Kidney (tissue), 13 donors: ENCODE measurements at regions not wholly inside any gene's neighbourhood (a gene's known extent, or its start where the extent isn't known, plus 50 kb on each side); places are given as distances from the start of the nearest gene placed in this dataset.

Experiments
- DNase-seq, 5 donors: peaks; one replicate each; pipeline ENCODE4 v3.0.0-alpha.2; 2013 to 2020
- FAIRE-seq: peaks from 2 replicates; lab custom pipeline; 2012; peaks lifted over from hg19 to GRCh38; lab: Jason Lieb, UNC
- H3K27ac ChIP-seq, 2 donors: one replicate each; pipeline ENCODE4 v1.7.0; 2013; ENCODE audit warnings: low read depth in 2 of 2, low read length in 2 of 2, inconsistent platforms in 1 of 2
- H3K27me3 ChIP-seq: one replicate; pipeline ENCODE4 v1.7.1; 2013; ENCODE audit warnings: low read length, inconsistent platforms; ENCODE audit not compliant: control insufficient read depth, insufficient read depth
- H3K36me3 ChIP-seq, 3 donors: one replicate each; pipeline versions ENCODE4 v1.7.0 to v1.7.1; 2013; ENCODE audit warnings: low read length in 3 of 3, control low read depth in 1 of 3, inconsistent platforms in 1 of 3; ENCODE audit not compliant: insufficient read depth in 3 of 3, control insufficient read depth in 2 of 3
- H3K4me1 ChIP-seq, 3 donors: one replicate each; pipeline versions ENCODE4 v1.7.0 to v1.7.1; 2013; ENCODE audit warnings: low read length in 3 of 3, inconsistent platforms in 1 of 3, low read depth in 1 of 3; ENCODE audit not compliant: control insufficient read depth in 2 of 3, insufficient read depth in 2 of 3
- H3K4me3 ChIP-seq, 3 donors: one replicate each; pipeline versions ENCODE4 v1.7.0 to v1.8.1; 2013; ENCODE audit warnings: low read length in 3 of 3, control low read depth in 1 of 3, inconsistent platforms in 1 of 3
- H3K9ac ChIP-seq, 3 donors: one replicate each; pipeline versions ENCODE4 v1.7.0 to v1.7.1; 2013; ENCODE audit warnings: low read length in 3 of 3, control low read depth in 1 of 3, inconsistent platforms in 1 of 3
- H3K9me3 ChIP-seq, 3 donors: one replicate each; pipeline versions ENCODE4 v1.7.0 to v1.7.1; 2013; ENCODE audit warnings: low read length in 3 of 3, control low read depth in 1 of 3, inconsistent platforms in 1 of 3; ENCODE audit not compliant: control insufficient read depth in 2 of 3, insufficient read depth in 1 of 3
- CTCF ChIP-seq: IDR thresholded peaks from 3 replicates; pipeline ENCODE4 v1.5.1; 2012; ENCODE audit warnings: mild to moderate bottlenecking, moderate library complexity, borderline replicate concordance; ENCODE audit not compliant: insufficient read depth; ENCODE audit errors: extremely low read depth
- intact Hi-C: fragments of 100-400 bp; cut with DNase I; formaldehyde crosslinking; loops from one replicate; pipeline ENCODE4 v1.11.1; 2022
- donor health status: control.
- donor health status: control.
- donor health status: control.
- donor health status: control.
- donor health status: control.
- donor health status: DM: yes; HTN: yes; CAD: no.
- donor health status: Normal renal cell carcinoma (clear cell type).

DNA sequence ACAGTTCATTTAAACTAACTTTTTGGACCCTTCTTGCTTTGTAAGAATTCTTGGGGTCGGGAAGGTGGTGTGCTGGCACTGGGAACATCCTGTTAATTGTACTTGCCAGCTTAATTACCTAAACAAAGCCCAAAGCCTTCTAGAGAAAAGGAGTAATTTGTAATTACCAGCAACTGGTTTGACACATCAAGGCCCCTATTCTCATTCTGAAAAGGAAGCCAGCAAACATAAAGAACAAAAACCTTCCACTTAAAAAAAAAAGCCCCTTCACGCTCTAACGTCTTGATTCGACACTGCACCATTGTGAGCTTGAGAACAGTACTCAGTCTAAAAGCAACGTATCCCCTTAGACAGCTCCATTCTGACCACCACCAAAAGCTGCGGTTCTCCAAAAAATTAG is 74.7 kb upstream of the RPH3AL start:
- no peak for TF ChIP-seq CTCF
- H3K36me3 ChIP-seq = no peaks in the 10 kb centered on the region
- no peak for DNase-seq
- H3K27ac ChIP-seq = no peak overlapping the region
- H3K27me3 ChIP-seq = no peaks in the 10 kb centered on the region
- no peak overlapping the region for H3K9ac ChIP-seq
- peaks cover 0 to 4% (median 2%) of the 10 kb centered on the region in 3 donors for H3K9me3 ChIP-seq
- no peaks in the 10 kb centered on the region for H3K4me1 ChIP-seq
- FAIRE-seq = no peak
- intact Hi-C loops = no loop called here
- no peak overlapping the region for H3K4me3 ChIP-seq

DNA sequence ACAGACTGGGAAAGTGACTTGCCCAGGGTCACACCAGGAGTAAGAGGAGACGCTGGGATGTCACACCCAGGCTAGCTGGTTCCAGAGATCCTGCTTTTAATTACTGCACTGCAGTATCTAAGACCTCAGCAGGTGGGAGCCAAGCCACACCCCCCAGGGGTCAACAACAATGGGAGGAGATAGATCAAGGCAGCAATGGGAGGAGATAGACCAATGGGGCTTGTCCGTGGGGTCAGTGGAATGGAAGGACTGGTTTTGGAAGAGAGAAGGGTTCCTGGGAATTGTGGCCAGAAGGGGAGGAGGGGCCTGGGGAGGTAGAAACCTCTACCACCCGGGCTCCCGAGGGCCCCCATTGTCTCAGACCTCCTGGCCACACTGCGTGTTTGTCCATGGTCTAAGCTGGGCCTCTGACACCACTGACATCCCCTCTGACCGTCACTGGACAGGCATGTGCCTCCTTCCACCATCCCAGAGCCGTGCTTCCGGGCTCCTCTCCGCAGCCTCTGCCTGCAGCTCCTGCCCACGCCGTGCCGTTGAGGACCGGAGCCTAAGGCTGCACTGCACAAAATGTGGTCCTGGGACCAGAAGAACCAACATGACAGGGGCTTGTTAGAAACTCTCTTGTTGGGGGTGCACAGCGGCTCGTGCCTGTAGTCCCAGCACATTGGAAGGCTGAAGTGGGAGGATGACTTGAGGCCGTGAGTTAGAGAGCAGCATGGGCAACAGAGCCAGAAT is 69.8 kb upstream of the RPH3AL start:
- Histone ChIP-seq H3K4me1 (no peaks in the 10 kb centered on the region), H3K4me3 (no peak overlapping the region), H3K9me3 (no peaks in the 10 kb centered on the region), H3K9ac (no peak overlapping the region), H3K27ac (no peak overlapping the region), H3K27me3 (no peaks in the 10 kb centered on the region), H3K36me3 (no peaks in the 10 kb centered on the region)
- intact Hi-C loops = no loop called here
- FAIRE-seq (no peak), DNase-seq (no peak)
- no peak for TF ChIP-seq CTCF

- Histone ChIP-seq H3K9me3 (no peaks in the 10 kb centered on the region), H3K9ac (no peak overlapping the region), H3K4me1 (peaks cover 0 to 5% (median 4%) of the 10 kb centered on the region in 3 donors), H3K27me3 (no peaks in the 10 kb centered on the region), H3K36me3 (no peaks in the 10 kb centered on the region), H3K27ac (no peak overlapping the region), H3K4me3 (no peak overlapping the region)
- FAIRE-seq (no peak), DNase-seq (no peak)
- intact Hi-C loops = no loop called here
- no peak for TF ChIP-seq CTCF
Measured at GRCh38 chr17:420479-421175, 68.0 kb upstream of the RPH3AL start.
